ENCODE measurements at regions not wholly inside any gene's neighbourhood (a gene's known extent, or its start where the extent isn't known, plus 50 kb on each side); places are given as distances from the start of the nearest gene placed in this dataset.

GRCh38 chr6:114450631-114451030, 107.8 kb upstream of the HS3ST5 start:
- intact Hi-C loops (cut with DNase I) = no loop called here
- DNase-seq (ENCODE audit: low spot score) = no peak

GRCh38 chr6:114449659-114450058, 106.8 kb upstream of the HS3ST5 start:
- no peak for DNase-seq (ENCODE audit: low spot score)
- intact Hi-C loops (cut with DNase I) = no loop called here

GRCh38 chr6:114446342-114446741, 103.5 kb upstream of the HS3ST5 start:
- intact Hi-C loops (cut with DNase I) = no loop called here

GRCh38 chr6:114445846-114446245, 103.0 kb upstream of the HS3ST5 start:
- DNase-seq (ENCODE audit: low spot score) = no peak
- intact Hi-C loops (cut with DNase I) = no loop called here

More at GRCh38 chr6:114446342-114446741, 103.5 kb upstream of the HS3ST5 start:
- no peak for DNase-seq (ENCODE audit: low spot score)

GRCh38 chr6:114439411-114439810, 96.6 kb upstream of the HS3ST5 start:
- DNase-seq (ENCODE audit: low spot score) = no peak
- intact Hi-C loops (cut with DNase I) = no loop called here

GRCh38 chr6:114437235-114437634, 94.4 kb upstream of the HS3ST5 start:
- intact Hi-C loops (cut with DNase I) = no loop called here
- no peak for DNase-seq (ENCODE audit: low spot score)

GRCh38 chr6:114436691-114437090, 93.9 kb upstream of the HS3ST5 start:
- intact Hi-C loops (cut with DNase I) = no loop called here
- no peak for DNase-seq (ENCODE audit: low spot score)

GRCh38 chr6:114435985-114436384, 93.2 kb upstream of the HS3ST5 start:
- intact Hi-C loops (cut with DNase I) = no loop called here
- no peak for DNase-seq (ENCODE audit: low spot score)

- intact Hi-C loops (cut with DNase I) = no loop called here
- no peak for DNase-seq (ENCODE audit: low spot score)
Measured at GRCh38 chr6:114432400-114432799, 89.6 kb upstream of the HS3ST5 start.

GRCh38 chr6:114431641-114432040, 88.8 kb upstream of the HS3ST5 start:
- no peak for DNase-seq (ENCODE audit: low spot score)
- intact Hi-C loops (cut with DNase I) = no loop called here

- DNase-seq (ENCODE audit: low spot score) = no peak
- intact Hi-C loops (cut with DNase I) = no loop called here
Measured at GRCh38 chr6:114430534-114431124, 87.8 kb upstream of the HS3ST5 start.

- DNase-seq (ENCODE audit: low spot score) = no peak
- intact Hi-C loops (cut with DNase I) = no loop called here
Measured at GRCh38 chr6:114428341-114428740, 85.5 kb upstream of the HS3ST5 start.

GRCh38 chr6:114421199-114421598, 78.4 kb upstream of the HS3ST5 start:
- intact Hi-C loops (cut with DNase I) = no loop called here
- no peak for DNase-seq (ENCODE audit: low spot score)

- intact Hi-C loops (cut with DNase I) = no loop called here
- DNase-seq (ENCODE audit: low spot score) = no peak
Measured at GRCh38 chr6:114419175-114419574, 76.4 kb upstream of the HS3ST5 start.

- intact Hi-C loops (cut with DNase I) = no loop called here
- DNase-seq (ENCODE audit: low spot score) = no peak
Measured at GRCh38 chr6:114418304-114418972, 75.6 kb upstream of the HS3ST5 start.

GRCh38 chr6:114407426-114408035, 64.7 kb upstream of the HS3ST5 start:
- no peak for DNase-seq (ENCODE audit: low spot score)
- intact Hi-C loops (cut with DNase I) = no loop called here

- intact Hi-C loops (cut with DNase I) = no loop called here
- DNase-seq (ENCODE audit: low spot score) = no peak
Measured at GRCh38 chr6:114404339-114404955, 61.6 kb upstream of the HS3ST5 start.

- intact Hi-C loops (cut with DNase I) = no loop called here
Measured at GRCh38 chr6:114403858-114404257, 61.0 kb upstream of the HS3ST5 start.

GRCh38 chr6:114398481-114398880, 55.7 kb upstream of the HS3ST5 start:
- intact Hi-C loops (cut with DNase I) = no loop called here
- no peak for DNase-seq (ENCODE audit: low spot score)

More at GRCh38 chr6:114403858-114404257, 61.0 kb upstream of the HS3ST5 start:
- DNase-seq (ENCODE audit: low spot score) = no peak

All from posterior vena cava (tissue), 2 donors.